PC-3 (cell line): ENCODE measurements at regions not wholly inside any gene's neighbourhood (a gene's known extent, or its start where the extent isn't known, plus 50 kb on each side); places are given as distances from the start of the nearest gene placed in this dataset.

Experiments
- ATAC-seq: fragments of 200-7000 bp; cut with Tn5 transposase; 2 replicates; pipeline ENCODE4 v1.9.1; 2020; ENCODE audit warnings: mild to moderate bottlenecking, moderate library complexity
- BruUV-seq: library from RNA; stranded (reverse); fragments of 400-500 nt; replicated peaks from 2 replicates; lab custom pipeline; 2021; lab: Mats Ljungman, UMichigan
- CTCF ChIA-PET: fragments of 300-600 bp; sonication (Branson Sonifier 250); formaldehyde crosslinking; loops from one replicate; lab custom pipeline; 2022; ENCODE audit warnings: antibody characterized with exemption; lab: Charles Lee
- POLR2A ChIA-PET: fragments of 300-600 bp; sonication (Branson Sonifier 250); formaldehyde crosslinking; loops from one replicate; lab custom pipeline; 2022; ENCODE audit warnings: antibody characterized with exemption; ENCODE audit not compliant: unreplicated experiment; lab: Charles Lee
- DNase-seq: peaks from one replicate; pipeline ENCODE4 v3.0.0-alpha.2; 2015
- H2AFZ ChIP-seq: fragments of 300-600 bp; sonication (generic); 2 replicates; pipeline ENCODE4 v1.6.0; 2016; ENCODE audit warnings: antibody characterized with exemption, low read length
- H3F3A ChIP-seq: fragments of 300-600 bp; sonication (generic); one replicate; pipeline ENCODE4 v1.6.0; 2017; ENCODE audit warnings: antibody characterized with exemption, low read length, control low read depth, mild to moderate bottlenecking; ENCODE audit not compliant: unreplicated experiment
- H3K27ac ChIP-seq: fragments of 300-600 bp; sonication (generic); 2 replicates; pipeline ENCODE4 v1.5.1; 2016; ENCODE audit warnings: mild to moderate bottlenecking, low read length
- H3K27me3 ChIP-seq: fragments of 300-600 bp; sonication (generic); 2 replicates; pipeline ENCODE4 v1.6.1; 2016; ENCODE audit warnings: low read length, mixed read lengths
- H3K36me3 ChIP-seq: fragments of 300-600 bp; sonication (generic); 2 replicates; pipeline ENCODE4 v1.6.1; 2016; ENCODE audit warnings: low read depth, mixed run types, low read length, mixed read lengths
- H3K4me1 ChIP-seq: fragments of 300-600 bp; sonication (generic); 2 replicates; pipeline ENCODE4 v1.5.1; 2016; ENCODE audit warnings: low read length; ENCODE audit not compliant: insufficient read depth
- H3K4me2 ChIP-seq: fragments of 300-600 bp; sonication (generic); 2 replicates; pipeline ENCODE4 v1.6.0; 2016; ENCODE audit warnings: low read length
- H3K4me3 ChIP-seq: fragments of 300-600 bp; sonication (generic); 2 replicates; pipeline ENCODE4 v1.5.1; 2016; ENCODE audit warnings: mild to moderate bottlenecking, low read length, mixed read lengths
- H3K79me2 ChIP-seq: fragments of 300-600 bp; sonication (generic); 2 replicates; pipeline ENCODE4 v1.6.1; 2017; ENCODE audit warnings: low read length, mixed read lengths
- H3K9ac ChIP-seq: fragments of 300-600 bp; sonication (generic); 2 replicates; pipeline ENCODE4 v1.6.0; 2016; ENCODE audit warnings: mild to moderate bottlenecking, low read length
- H3K9me2 ChIP-seq: fragments of 300-600 bp; sonication (generic); replicated peaks from 2 replicates; pipeline ENCODE4 v1.6.1; 2016; ENCODE audit warnings: mixed run types, low read length, mixed read lengths
- H3K9me3 ChIP-seq: fragments of 300-600 bp; sonication (generic); 2 replicates; pipeline ENCODE4 v1.6.1; 2016; ENCODE audit warnings: low read length, mixed read lengths
- H4K20me1 ChIP-seq: fragments of 300-600 bp; sonication (generic); 2 replicates; pipeline ENCODE4 v1.6.1; 2016; ENCODE audit warnings: low read length, mixed read lengths
- CTCF ChIP-seq: fragments of 300-600 bp; sonication (generic); conservative IDR thresholded peaks from 2 replicates; pipeline ENCODE4 v1.5.1; 2017; ENCODE audit warnings: antibody characterized with exemption, low read depth, mild to moderate bottlenecking, low read length
- EZH2 ChIP-seq: fragments of 300-600 bp; sonication (generic); IDR thresholded peaks from one replicate; pipeline ENCODE4 v1.6.1; 2017; ENCODE audit warnings: antibody characterized with exemption, mild to moderate bottlenecking, low read length; ENCODE audit not compliant: unreplicated experiment
- EZH2phosphoT487 ChIP-seq: fragments of 300-600 bp; sonication (generic); IDR thresholded peaks from 2 replicates; pipeline ENCODE4 v1.6.1; 2018; ENCODE audit warnings: mild to moderate bottlenecking, antibody characterized with exemption, low read length, borderline replicate concordance
- intact Hi-C: fragments of 100-400 bp; cut with micrococcal nuclease; formaldehyde crosslinking; loops from 2 replicates; pipeline ENCODE4 v1.9.0; 2023

GRCh38 chr17:79664930-79665737, 54.3 kb upstream of the RBFOX3 start:
- no peaks in the 10 kb centered on the region for H3K79me2 ChIP-seq

GRCh38 chr17:79661292-79662041, 50.6 kb upstream of the RBFOX3 start:
- peaks cover 17% of the 10 kb centered on the region for H3K4me1 ChIP-seq
- H3K9me3 ChIP-seq: no peaks in the 10 kb centered on the region
- ChIA-PET POLR2A (no interaction called here), CTCF (no interaction called here)
- no peak overlapping the region for H3K4me2 ChIP-seq
- no peak overlapping the region for H2AFZ ChIP-seq
- H3K36me3 ChIP-seq: no peaks in the 10 kb centered on the region
- no peaks in the 10 kb centered on the region for H3K79me2 ChIP-seq
- TF ChIP-seq EZH2: no peak
- TF ChIP-seq CTCF: no peak
- TF ChIP-seq EZH2phosphoT487: no peak
- H3K27ac ChIP-seq: no peak overlapping the region
- intact Hi-C loops: no loop called here
- H3F3A ChIP-seq: no peaks in the 10 kb centered on the region
- H3K27me3 ChIP-seq: peaks cover 50% of the 10 kb centered on the region
- H3K9me2 ChIP-seq: no peaks in the 10 kb centered on the region
- no TSS peak for BruUV-seq
- DNase-seq (no peak), ATAC-seq (no peak)
- H3K4me3 ChIP-seq: no peak overlapping the region
- no peak overlapping the region for H3K9ac ChIP-seq
- H4K20me1 ChIP-seq: no peaks in the 10 kb centered on the region

More at GRCh38 chr17:79664930-79665737, 54.3 kb upstream of the RBFOX3 start:
- DNase-seq (peak; percentile 83), ATAC-seq (peak; percentile 90)
- no peaks in the 10 kb centered on the region for H3K9me3 ChIP-seq
- H3F3A ChIP-seq: no peaks in the 10 kb centered on the region
- H3K4me3 ChIP-seq: peak overlapping the region; percentile 71
- no peaks in the 10 kb centered on the region for H4K20me1 ChIP-seq
- peak overlapping the region; percentile 94 for H3K4me2 ChIP-seq
- H3K9ac ChIP-seq: no peak overlapping the region
- peak overlapping the region; percentile 97 for H2AFZ ChIP-seq
- CTCF ChIA-PET: interaction anchor here (0.6 kb wide), 1 partner anchor 44 kb away, joined by 3 read pairs; no protein-coding TSS in a partner anchor
- TF ChIP-seq EZH2 (no peak), EZH2phosphoT487 (no peak), CTCF (no peak)
- POLR2A ChIA-PET: interaction anchor here (0.6 kb wide), 1 partner anchor 803 kb away, joined by 3 read pairs; no protein-coding TSS in a partner anchor
- intact Hi-C loops: no loop called here
- H3K9me2 ChIP-seq: no peaks in the 10 kb centered on the region
- peaks cover 17% of the 10 kb centered on the region for H3K4me1 ChIP-seq
- BruUV-seq: no TSS peak
- H3K27me3 ChIP-seq: peaks cover 30% of the 10 kb centered on the region
- peak overlapping the region; percentile 45 for H3K27ac ChIP-seq
- no peaks in the 10 kb centered on the region for H3K36me3 ChIP-seq
